ENCODE measurements at regions not wholly inside any gene's neighbourhood (a gene's known extent, or its start where the extent isn't known, plus 50 kb on each side); places are given as distances from the start of the nearest gene placed in this dataset.

- ChIA-PET CTCF (no interaction called here), POLR2A (no interaction called here)
- no peak for TF ChIP-seq CTCF (IDR thresholded peaks at IDR 0.05; ENCODE audit: insufficient read depth, low read length, missing control alignments)
- no peak overlapping the region for H3K4me3 ChIP-seq (ENCODE audit: low read depth, low read length)
- DNase-seq (ENCODE audit: low read depth, low spot score), result no peak
These were observed 848.8 kb upstream of the KLHL29 start for GRCh38 chr2:22536133-22536532.

- ChIA-PET POLR2A (no interaction called here), CTCF (no interaction called here)
- no peak overlapping the region for H3K4me3 ChIP-seq (ENCODE audit: low read depth, low read length)
- DNase-seq (ENCODE audit: low read depth, low spot score), result no peak
- no peak for TF ChIP-seq CTCF (IDR thresholded peaks at IDR 0.05; ENCODE audit: insufficient read depth, low read length, missing control alignments)
These were observed 830.5 kb upstream of the KLHL29 start for GRCh38 chr2:22554453-22554852.

- ChIA-PET POLR2A (no interaction called here), CTCF (no interaction called here)
- TF ChIP-seq CTCF (IDR thresholded peaks at IDR 0.05; ENCODE audit: insufficient read depth, low read length, missing control alignments), result no peak
- no peak for DNase-seq (ENCODE audit: low read depth, low spot score)
- H3K4me3 ChIP-seq (ENCODE audit: low read depth, low read length), result no peak overlapping the region
These were observed 827.6 kb upstream of the KLHL29 start for GRCh38 chr2:22557406-22557805.

- H3K4me3 ChIP-seq (ENCODE audit: low read depth, low read length), result no peak overlapping the region
- no peak for DNase-seq (ENCODE audit: low read depth, low spot score)
- ChIA-PET CTCF (no interaction called here), POLR2A (no interaction called here)
- no peak for TF ChIP-seq CTCF (IDR thresholded peaks at IDR 0.05; ENCODE audit: insufficient read depth, low read length, missing control alignments)
These were observed 825.0 kb upstream of the KLHL29 start for GRCh38 chr2:22560021-22560420.

- no peak overlapping the region for H3K4me3 ChIP-seq (ENCODE audit: low read depth, low read length)
- TF ChIP-seq CTCF (IDR thresholded peaks at IDR 0.05; ENCODE audit: insufficient read depth, low read length, missing control alignments), result no peak
- no peak for DNase-seq (ENCODE audit: low read depth, low spot score)
- CTCF ChIA-PET, result no interaction called here
- POLR2A ChIA-PET, result no interaction called here
These were observed 805.6 kb upstream of the KLHL29 start for GRCh38 chr2:22579341-22579740.

GRCh38 chr2:22582107-22582506 is 802.9 kb upstream of the KLHL29 start:
- CTCF ChIA-PET, result no interaction called here
- POLR2A ChIA-PET, result no interaction called here
- DNase-seq (ENCODE audit: low read depth, low spot score), result no peak
- H3K4me3 ChIP-seq (ENCODE audit: low read depth, low read length), result no peak overlapping the region
- TF ChIP-seq CTCF (IDR thresholded peaks at IDR 0.05; ENCODE audit: insufficient read depth, low read length, missing control alignments), result no peak

All from AG04449 (cell line).